HL-60 (cell line): ENCODE measurements at regions not wholly inside any gene's neighbourhood (a gene's known extent, or its start where the extent isn't known, plus 50 kb on each side); places are given as distances from the start of the nearest gene placed in this dataset.

Experiments
- DNase-seq, 2 experiments: peaks; one replicate each; pipeline ENCODE4 v3.0.0-alpha.2; 2010 to 2020; ENCODE audit warnings: low read depth in 1 of 2, low spot score in 1 of 2
- H3K27ac ChIP-seq: fragments of 250-450 bp; sonication (Bioruptor Pico); replicated peaks from 2 replicates; pipeline ENCODE4 v1.5.1; 2020; ENCODE audit warnings: mild to moderate bottlenecking, moderate library complexity
- H3K27me3 ChIP-seq: fragments of 250-450 bp; sonication (Bioruptor Pico); 2 replicates; pipeline ENCODE4 v1.5.1; 2021; ENCODE audit warnings: mild to moderate bottlenecking, moderate library complexity; ENCODE audit not compliant: insufficient read depth, poor library complexity, severe bottlenecking
- H3K4me3 ChIP-seq: replicated peaks from 2 replicates; pipeline ENCODE4 v1.5.1; 2011; ENCODE audit warnings: mild to moderate bottlenecking, control low read depth, low read length; ENCODE audit not compliant: insufficient read depth
- CTCF ChIP-seq: IDR thresholded peaks from one replicate; pipeline ENCODE4 v1.5.1; 2011; ENCODE audit warnings: low read length, control low read depth, inconsistent platforms; ENCODE audit not compliant: insufficient read depth
- GABPA ChIP-seq: IDR thresholded peaks from 2 replicates; pipeline ENCODE4 v1.6.1; 2012; ENCODE audit warnings: low read depth
- POLR2AphosphoS5 ChIP-seq: IDR thresholded peaks from 2 replicates; pipeline ENCODE4 v1.6.1; 2012; ENCODE audit warnings: low read depth
- REST ChIP-seq: IDR thresholded peaks from 2 replicates; pipeline ENCODE4 v1.6.1; 2012; ENCODE audit warnings: low read depth; ENCODE audit not compliant: insufficient replicate concordance
- SPI1 ChIP-seq: IDR thresholded peaks from 2 replicates; pipeline ENCODE4 v1.6.1; 2012; ENCODE audit warnings: low read depth, mild to moderate bottlenecking, borderline replicate concordance

GRCh38 chr4:140240237-140240636, 86.3 kb upstream of the MAML3 start:
- no peak overlapping the region for H3K4me3 ChIP-seq
- H3K27me3 ChIP-seq = no peaks in the 10 kb centered on the region
- TF ChIP-seq CTCF (no peak), REST (no peak), GABPA (no peak), POLR2AphosphoS5 (no peak), SPI1 (no peak)
- H3K27ac ChIP-seq = no peak overlapping the region
- DNase-seq = no peak

- DNase-seq = no peak
Observed at GRCh38 chr4:140239311-140239710, 85.3 kb upstream of the MAML3 start.

More at GRCh38 chr4:140239311-140239710, 85.3 kb upstream of the MAML3 start:
- H3K27me3 ChIP-seq = no peaks in the 10 kb centered on the region
- H3K4me3 ChIP-seq = no peak overlapping the region
- no peak for TF ChIP-seq GABPA
- TF ChIP-seq POLR2AphosphoS5 = no peak
- TF ChIP-seq SPI1 = no peak
- no peak for TF ChIP-seq REST
- no peak for TF ChIP-seq CTCF
- H3K27ac ChIP-seq = no peak overlapping the region
